SK-N-MC (cell line): ENCODE measurements at regions not wholly inside any gene's neighbourhood (a gene's known extent, or its start where the extent isn't known, plus 50 kb on each side); places are given as distances from the start of the nearest gene placed in this dataset.

Experiments used
- EZH2 ChIP-seq: fragments of 200-600 bp; sonication (generic); IDR thresholded peaks from one replicate; pipeline ENCODE4 v1.6.1; 2017; ENCODE audit warnings: antibody characterized with exemption
- FOXP2 ChIP-seq: optimal IDR thresholded peaks from 2 replicates; pipeline ENCODE3; 2011; ENCODE audit warnings: mild to moderate bottlenecking, moderate library complexity; ENCODE audit not compliant: insufficient read depth; ENCODE audit errors: extremely low read length, control extremely low read depth
- POLR2AphosphoS5 ChIP-seq: IDR thresholded peaks from 2 replicates; pipeline ENCODE4 v1.6.1; 2012; ENCODE audit warnings: mild to moderate bottlenecking, low read depth, low read length, borderline replicate concordance

DNA sequence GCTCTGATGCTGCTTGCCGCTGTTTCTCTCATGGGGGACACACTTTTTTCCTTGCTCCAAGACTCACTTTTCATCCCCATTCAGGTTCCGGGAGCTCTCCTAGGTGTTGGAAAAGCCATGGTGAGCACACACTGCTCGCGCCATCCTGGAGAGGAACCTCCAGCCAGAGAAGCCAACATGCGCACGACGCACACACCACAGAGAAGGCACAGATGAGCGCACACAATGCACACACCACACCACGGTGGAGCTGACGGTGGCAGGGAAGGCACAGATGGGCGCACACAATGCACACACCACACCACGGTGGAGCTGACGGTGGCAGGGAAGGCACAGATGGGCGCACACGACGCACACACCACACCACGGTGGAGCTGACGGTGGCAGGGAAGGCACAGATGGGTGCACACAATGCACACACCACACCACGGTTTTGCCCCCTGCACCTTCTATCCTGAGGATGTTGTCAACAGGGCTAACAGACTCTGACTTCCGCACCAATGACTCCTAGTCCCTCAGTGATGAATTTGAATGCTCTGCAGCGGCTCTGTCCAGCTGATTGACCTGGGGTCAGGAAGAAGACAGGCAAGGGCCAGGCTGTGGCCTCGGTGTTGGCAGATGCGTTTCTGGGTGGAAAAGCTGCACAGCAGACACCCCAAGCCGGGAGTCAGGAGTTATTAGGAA lies 154.7 kb downstream of the ERMARD start:
- TF ChIP-seq EZH2 (no peak), POLR2AphosphoS5 (no peak), FOXP2 (no peak)
